GM23248 (cell line): ENCODE measurements at regions not wholly inside any gene's neighbourhood (a gene's known extent, or its start where the extent isn't known, plus 50 kb on each side); places are given as distances from the start of the nearest gene placed in this dataset.
A peak's percentile ranks its signal among the peaks of the same experiment; 100 is the strongest.

ENCODE experiments used
- DNase-seq: peaks from one replicate; pipeline ENCODE4 v3.0.0-alpha.2; 2015
- H2AFZ ChIP-seq: fragments of 200-600 bp; sonication (generic); 2 replicates; pipeline ENCODE4 v1.6.1; 2016; ENCODE audit warnings: antibody characterized with exemption
- H3F3A ChIP-seq: fragments of 200-600 bp; sonication (generic); 2 replicates; pipeline ENCODE4 v1.6.1; 2016; ENCODE audit warnings: mild to moderate bottlenecking, antibody characterized with exemption, mixed run types; ENCODE audit not compliant: insufficient read depth
- H3K27ac ChIP-seq: fragments of 200-600 bp; sonication (generic); 2 replicates; pipeline ENCODE4 v1.5.1; 2016; ENCODE audit warnings: mild to moderate bottlenecking
- H3K27me3 ChIP-seq: fragments of 200-600 bp; sonication (generic); replicated peaks from 2 replicates; pipeline ENCODE4 v1.6.1; 2016; ENCODE audit warnings: mild to moderate bottlenecking; ENCODE audit not compliant: insufficient read depth
- H3K36me3 ChIP-seq: fragments of 200-600 bp; sonication (generic); 2 replicates; pipeline ENCODE4 v1.6.1; 2016; ENCODE audit warnings: low read depth, mild to moderate bottlenecking
- H3K4me1 ChIP-seq: fragments of 200-600 bp; sonication (generic); 2 replicates; pipeline ENCODE4 v1.6.1; 2016; ENCODE audit warnings: mild to moderate bottlenecking; ENCODE audit not compliant: insufficient read depth
- H3K4me2 ChIP-seq: fragments of 200-600 bp; sonication (generic); one replicate; pipeline ENCODE4 v1.6.1; 2016; ENCODE audit warnings: mild to moderate bottlenecking; ENCODE audit not compliant: unreplicated experiment
- H3K4me3 ChIP-seq: fragments of 200-600 bp; sonication (generic); 2 replicates; pipeline ENCODE4 v1.5.1; 2016; ENCODE audit warnings: mild to moderate bottlenecking
- H3K79me2 ChIP-seq: fragments of 200-600 bp; sonication (generic); 2 replicates; pipeline ENCODE4 v1.6.1; 2016; ENCODE audit warnings: mild to moderate bottlenecking; ENCODE audit not compliant: insufficient read depth
- H3K9ac ChIP-seq: fragments of 200-600 bp; sonication (generic); 2 replicates; pipeline ENCODE4 v1.6.1; 2016; ENCODE audit warnings: mild to moderate bottlenecking
- H3K9me2 ChIP-seq: fragments of 200-600 bp; sonication (generic); 2 replicates; pipeline ENCODE4 v1.6.1; 2016; ENCODE audit warnings: mixed run types, mild to moderate bottlenecking, moderate library complexity; ENCODE audit not compliant: insufficient read depth
- H3K9me3 ChIP-seq: fragments of 200-600 bp; sonication (generic); one replicate; pipeline ENCODE4 v1.6.1; 2017; ENCODE audit warnings: low read depth
- H4K20me1 ChIP-seq: fragments of 200-600 bp; sonication (generic); 2 replicates; pipeline ENCODE4 v1.6.0; 2016; ENCODE audit not compliant: insufficient read depth
- EZH2 ChIP-seq: fragments of 200-600 bp; sonication (generic); IDR thresholded peaks from 2 replicates; pipeline ENCODE4 v1.6.1; 2018; ENCODE audit warnings: antibody characterized with exemption, mild to moderate bottlenecking; ENCODE audit not compliant: insufficient read depth, poor library complexity, severe bottlenecking
- EZH2phosphoT487 ChIP-seq: fragments of 200-600 bp; sonication (generic); IDR thresholded peaks from 2 replicates; pipeline ENCODE4 v1.6.1; 2018; ENCODE audit warnings: antibody characterized with exemption, moderate library complexity, mild to moderate bottlenecking, low read depth; ENCODE audit not compliant: insufficient read depth
- WGBS, 2 experiments: methylation state at CpG; one replicate each; pipeline ENCODE4 v1.1.6; 2015 to 2017; ENCODE audit warnings: low lambda C conversion rate in 2 of 2, low coverage in 1 of 2; ENCODE audit errors: missing lambda C conversion rate in 2 of 2; 5-methylcytosine and 5-hydroxymethylcytosine counted together
- in situ Hi-C: fragments of 300-500 bp; cut with MboI; formaldehyde crosslinking; loops from 2 replicates; pipeline ENCODE4 v1.15.0; 2020

DNA sequence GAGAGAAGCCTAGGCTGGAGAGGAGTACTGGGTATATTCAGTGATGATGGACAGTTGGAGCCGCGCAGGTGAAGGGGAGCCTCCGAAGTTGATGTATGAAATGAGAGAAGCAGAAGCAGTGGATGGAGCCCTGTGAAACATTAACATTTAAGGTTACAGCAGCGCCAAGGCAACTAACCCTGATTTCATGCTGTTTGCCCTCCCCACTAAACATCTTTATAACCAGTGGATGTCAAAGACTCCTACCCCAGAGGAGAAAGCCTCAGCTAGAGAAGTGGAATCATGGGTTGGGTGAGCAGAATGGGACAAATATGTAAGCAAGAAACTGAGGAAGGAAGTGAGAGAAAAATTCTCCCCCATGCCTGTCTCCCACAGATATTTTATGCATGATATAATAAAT, 92.0 kb upstream of the NMNAT3 start:
- 79 to 85% methylated on average over 4 of the region's 4 CpGs for WGBS, 2 experiments
- Histone ChIP-seq H2AFZ (no peak overlapping the region), H3K9me3 (no peaks in the 10 kb centered on the region), H3K79me2 (no peaks in the 10 kb centered on the region), H3F3A (no peaks in the 10 kb centered on the region), H3K36me3 (no peaks in the 10 kb centered on the region), H3K4me1 (no peaks in the 10 kb centered on the region), H3K9me2 (no peaks in the 10 kb centered on the region), H4K20me1 (no peaks in the 10 kb centered on the region), H3K4me3 (no peak overlapping the region), H3K4me2 (no peak overlapping the region), H3K27me3 (peaks cover 32% of the 10 kb centered on the region), H3K27ac (no peak overlapping the region), H3K9ac (no peak overlapping the region)
- no peak for DNase-seq
- TF ChIP-seq EZH2 (no peak), EZH2phosphoT487 (no peak)
- in situ Hi-C loops = no loop called here

DNA sequence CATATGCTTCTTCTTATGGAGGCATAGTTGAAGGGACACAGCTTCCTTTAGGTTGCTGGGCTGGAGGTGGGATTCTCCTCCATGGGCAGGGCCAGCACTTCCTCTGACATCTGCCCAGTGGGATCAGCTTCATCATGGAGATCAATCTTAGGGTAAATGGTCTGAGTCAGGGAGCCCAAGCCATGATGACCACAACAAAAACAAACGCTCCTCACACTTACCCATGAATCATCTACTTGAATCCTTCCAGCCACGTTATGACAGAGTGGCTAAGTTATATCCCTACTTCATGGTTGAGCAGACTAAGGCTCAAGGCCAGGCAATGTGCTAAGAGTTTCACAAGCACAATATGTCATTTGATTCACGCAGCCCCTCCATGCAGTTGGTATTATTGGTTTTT, 87.2 kb upstream of the NMNAT3 start:
- Histone ChIP-seq H2AFZ (no peak overlapping the region), H3K4me2 (no peak overlapping the region), H3K9me3 (no peaks in the 10 kb centered on the region), H3K27me3 (peaks cover 23% of the 10 kb centered on the region), H3K79me2 (no peaks in the 10 kb centered on the region), H3K4me3 (no peak overlapping the region), H3F3A (no peaks in the 10 kb centered on the region), H3K27ac (no peak overlapping the region), H3K9me2 (no peaks in the 10 kb centered on the region), H3K4me1 (no peaks in the 10 kb centered on the region), H4K20me1 (no peaks in the 10 kb centered on the region), H3K36me3 (no peaks in the 10 kb centered on the region), H3K9ac (no peak overlapping the region)
- in situ Hi-C loops = no loop called here
- peak; percentile 70 for DNase-seq
- 17 to 19% methylated on average over 3 of the region's 3 CpGs for WGBS, 2 experiments
- TF ChIP-seq EZH2 (no peak), EZH2phosphoT487 (no peak)

DNA sequence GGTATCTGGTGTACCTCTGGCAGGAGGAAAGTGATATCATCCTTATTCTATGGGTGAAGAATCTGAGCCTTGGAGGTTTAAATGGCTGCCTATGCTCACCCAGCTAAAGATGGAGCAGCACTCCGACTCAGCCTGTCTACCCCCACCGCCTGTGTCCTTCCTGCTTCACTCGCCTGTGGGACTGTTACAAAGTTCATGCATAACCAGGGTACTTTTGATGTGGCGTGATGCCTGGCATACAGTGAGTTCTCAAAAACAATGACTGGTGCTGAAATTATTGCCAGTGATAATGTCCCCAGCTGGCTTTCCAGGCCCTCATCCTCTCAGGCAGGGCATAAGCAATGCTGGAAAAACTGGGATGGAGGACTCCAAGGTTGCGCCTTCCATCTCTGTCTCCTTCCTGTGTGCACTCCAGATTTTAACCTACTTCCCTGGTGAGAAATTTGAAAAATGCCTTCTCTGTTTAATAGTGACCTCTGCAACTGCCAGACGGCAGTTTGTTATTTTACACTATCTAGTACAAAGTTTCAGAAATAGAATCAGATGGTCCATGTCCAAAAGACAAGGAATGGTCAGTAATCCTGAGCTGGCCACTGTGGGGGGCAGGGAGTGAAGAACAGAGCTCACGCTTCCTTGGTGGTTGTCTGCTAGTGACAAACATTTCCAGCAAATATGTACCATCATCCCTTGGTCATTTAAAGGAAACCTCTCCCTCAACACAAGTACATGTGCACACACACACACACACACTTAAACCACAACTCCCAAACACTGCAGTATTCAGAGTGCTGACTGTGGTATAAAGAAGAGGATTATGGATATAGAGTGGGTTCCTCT, 86.5 kb upstream of the NMNAT3 start:
- peaks cover 20% of the 10 kb centered on the region for H3K27me3 ChIP-seq
- DNase-seq = no peak
- 60 to 69% methylated on average over 7 of the region's 7 CpGs for WGBS, 2 experiments
- H3K9me3 ChIP-seq = no peaks in the 10 kb centered on the region
- H3K36me3 ChIP-seq = no peaks in the 10 kb centered on the region
- H4K20me1 ChIP-seq = no peaks in the 10 kb centered on the region
- no peaks in the 10 kb centered on the region for H3K4me1 ChIP-seq
- no peak overlapping the region for H3K4me2 ChIP-seq
- H3K9ac ChIP-seq = no peak overlapping the region
- in situ Hi-C loops = no loop called here
- H3K9me2 ChIP-seq = no peaks in the 10 kb centered on the region
- no peaks in the 10 kb centered on the region for H3F3A ChIP-seq
- H2AFZ ChIP-seq = no peak overlapping the region
- H3K4me3 ChIP-seq = no peak overlapping the region
- H3K27ac ChIP-seq = no peak overlapping the region
- TF ChIP-seq EZH2 = no peak
- no peak for TF ChIP-seq EZH2phosphoT487
- no peaks in the 10 kb centered on the region for H3K79me2 ChIP-seq

DNA sequence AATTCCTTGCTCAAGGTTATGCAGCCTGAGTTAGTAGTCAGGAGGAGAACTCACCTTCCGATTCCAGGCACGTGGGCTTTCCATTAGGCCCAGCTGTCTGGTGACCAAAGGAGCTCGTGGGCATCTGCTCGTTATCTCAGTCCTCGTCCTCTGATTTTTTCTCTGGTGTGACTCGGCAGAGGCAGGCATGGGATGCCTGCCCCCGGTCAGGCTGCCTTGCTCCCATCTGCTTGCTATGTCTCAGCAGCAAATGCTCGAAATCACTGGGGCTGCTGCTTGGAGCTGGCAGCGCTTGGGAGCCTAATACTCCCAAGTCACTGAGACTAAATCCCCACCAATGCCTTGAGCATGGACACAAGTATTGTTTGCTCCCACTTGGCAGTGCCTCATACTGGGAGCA, 84.5 kb upstream of the NMNAT3 start:
- Histone ChIP-seq H3K9me2 (no peaks in the 10 kb centered on the region), H4K20me1 (no peaks in the 10 kb centered on the region), H3K27me3 (peaks cover 7% of the 10 kb centered on the region; the same call in 1 of the 2 replicates), H3K4me3 (no peak overlapping the region), H3K79me2 (no peaks in the 10 kb centered on the region), H3K4me2 (no peak overlapping the region), H3K36me3 (no peaks in the 10 kb centered on the region), H3K4me1 (no peaks in the 10 kb centered on the region), H3K9me3 (no peaks in the 10 kb centered on the region), H2AFZ (no peak overlapping the region), H3K27ac (no peak overlapping the region), H3K9ac (no peak overlapping the region), H3F3A (no peaks in the 10 kb centered on the region)
- in situ Hi-C loops = no loop called here
- 33 to 43% methylated on average over 9 of the region's 9 CpGs for WGBS, 2 experiments
- TF ChIP-seq EZH2phosphoT487 (no peak), EZH2 (no peak)
- DNase-seq = no peak
